OCI-LY3 (cell line): ENCODE measurements at regions not wholly inside any gene's neighbourhood (a gene's known extent, or its start where the extent isn't known, plus 50 kb on each side); places are given as distances from the start of the nearest gene placed in this dataset.

Source experiments
- H2AFZ ChIP-seq: fragments of 200-600, 300-600 bp; shearing (Covaris generic); 2 replicates; pipeline ENCODE4 v1.6.0; 2014; ENCODE audit warnings: antibody characterized with exemption, low read depth, low read length
- H3K27ac ChIP-seq: fragments of 200-600, 300-600 bp; sonication (generic); 2 replicates; pipeline ENCODE4 v1.5.1; 2014; ENCODE audit warnings: mild to moderate bottlenecking, low read length, moderate library complexity, mixed read lengths
- H3K27me3 ChIP-seq: fragments of 200-600, 300-600 bp; sonication (generic); 2 replicates; pipeline ENCODE4 v1.6.1; 2014; ENCODE audit warnings: low read depth, low read length, mixed read lengths
- H3K36me3 ChIP-seq: fragments of 200-600, 300-600 bp; sonication (generic); replicated peaks from 2 replicates; pipeline ENCODE3; 2014; ENCODE audit warnings: low read depth, low read length, mixed read lengths
- H3K4me1 ChIP-seq: fragments of 300-600, 200-600 bp; sonication (generic); 2 replicates; pipeline ENCODE4 v1.6.1; 2014; ENCODE audit warnings: low read length, mixed read lengths
- H3K4me2 ChIP-seq: fragments of 200-600, 300-600 bp; sonication (generic); 2 replicates; pipeline ENCODE4 v1.6.1; 2014; ENCODE audit warnings: low read length, mixed read lengths
- H3K4me3 ChIP-seq: fragments of 300-600, 200-600 bp; sonication (generic); 2 replicates; pipeline ENCODE4 v1.5.1; 2014; ENCODE audit warnings: antibody characterized with exemption, mild to moderate bottlenecking, low read length, moderate library complexity
- H3K79me2 ChIP-seq: fragments of 300-600, 200-600 bp; shearing (Covaris generic); 2 replicates; pipeline ENCODE4 v1.6.1; 2014; ENCODE audit warnings: mild to moderate bottlenecking, low read length, mixed read lengths
- H3K9ac ChIP-seq: fragments of 300-600, 200-600 bp; shearing (Covaris generic); 2 replicates; pipeline ENCODE4 v1.6.0; 2014; ENCODE audit warnings: mild to moderate bottlenecking, low read length, moderate library complexity
- H3K9me3 ChIP-seq: fragments of 200-600, 300-600 bp; shearing (Covaris generic); 2 replicates; pipeline ENCODE4 v1.6.1; 2014; ENCODE audit warnings: low read length, mixed read lengths; ENCODE audit not compliant: insufficient read depth
- H4K20me1 ChIP-seq: fragments of 200-600, 300-600 bp; sonication (generic); 2 replicates; pipeline ENCODE4 v1.6.1; 2016; ENCODE audit warnings: low read length, mixed read lengths; ENCODE audit not compliant: insufficient read depth
- EZH2phosphoT487 ChIP-seq: fragments of 200-600 bp; shearing (Covaris generic); IDR thresholded peaks from 2 replicates; pipeline ENCODE4 v1.6.1; 2018; ENCODE audit warnings: antibody characterized with exemption, mixed run types, low read depth
- TF ChIP-seq, protein P1 (sequence below): fragments of 200-600, 300-600 bp; sonication (generic); IDR thresholded peaks from 2 replicates; pipeline ENCODE4 v1.5.1; 2014; ENCODE audit warnings: antibody characterized with exemption, low read length, low read depth

DNA sequence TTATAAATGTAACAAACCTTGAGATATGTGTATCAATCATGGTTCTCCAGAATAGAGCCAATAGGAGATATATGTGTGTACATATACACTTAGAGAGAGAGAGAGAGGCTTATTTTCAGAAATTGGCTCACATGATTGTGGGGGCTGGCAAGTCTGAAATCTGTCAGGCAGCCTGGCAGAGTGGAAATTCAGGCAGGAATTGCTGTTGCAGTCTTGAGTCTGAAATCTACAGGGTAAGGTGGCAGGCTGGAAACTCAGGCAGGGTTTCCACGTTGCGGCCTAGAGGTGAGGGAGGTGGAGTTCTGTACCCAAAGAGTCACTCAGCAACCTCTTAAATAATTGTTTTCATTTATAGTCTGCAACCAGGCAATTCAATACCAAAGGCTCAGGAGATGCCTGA lies 218.4 kb downstream of the B3GLCT start:
- Histone ChIP-seq H3K4me3 (no peak overlapping the region), H3K27me3 (no peaks in the 10 kb centered on the region), H3K9me3 (no peaks in the 10 kb centered on the region), H3K27ac (no peak overlapping the region), H3K4me1 (no peaks in the 10 kb centered on the region), H3K79me2 (no peaks in the 10 kb centered on the region), H3K36me3 (no peaks in the 10 kb centered on the region), H3K9ac (no peak overlapping the region), H2AFZ (no peak overlapping the region), H3K4me2 (no peak overlapping the region), H4K20me1 (no peaks in the 10 kb centered on the region)
- TF ChIP-seq EZH2phosphoT487 = no peak
- TF ChIP-seq, protein P1, sequence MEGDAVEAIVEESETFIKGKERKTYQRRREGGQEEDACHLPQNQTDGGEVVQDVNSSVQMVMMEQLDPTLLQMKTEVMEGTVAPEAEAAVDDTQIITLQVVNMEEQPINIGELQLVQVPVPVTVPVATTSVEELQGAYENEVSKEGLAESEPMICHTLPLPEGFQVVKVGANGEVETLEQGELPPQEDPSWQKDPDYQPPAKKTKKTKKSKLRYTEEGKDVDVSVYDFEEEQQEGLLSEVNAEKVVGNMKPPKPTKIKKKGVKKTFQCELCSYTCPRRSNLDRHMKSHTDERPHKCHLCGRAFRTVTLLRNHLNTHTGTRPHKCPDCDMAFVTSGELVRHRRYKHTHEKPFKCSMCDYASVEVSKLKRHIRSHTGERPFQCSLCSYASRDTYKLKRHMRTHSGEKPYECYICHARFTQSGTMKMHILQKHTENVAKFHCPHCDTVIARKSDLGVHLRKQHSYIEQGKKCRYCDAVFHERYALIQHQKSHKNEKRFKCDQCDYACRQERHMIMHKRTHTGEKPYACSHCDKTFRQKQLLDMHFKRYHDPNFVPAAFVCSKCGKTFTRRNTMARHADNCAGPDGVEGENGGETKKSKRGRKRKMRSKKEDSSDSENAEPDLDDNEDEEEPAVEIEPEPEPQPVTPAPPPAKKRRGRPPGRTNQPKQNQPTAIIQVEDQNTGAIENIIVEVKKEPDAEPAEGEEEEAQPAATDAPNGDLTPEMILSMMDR = no peak

GRCh38 chr13:31421756-31422155 lies 222.0 kb downstream of the B3GLCT start:
- H3K36me3 ChIP-seq = no peaks in the 10 kb centered on the region

GRCh38 chr13:31424130-31424729 lies 224.5 kb downstream of the B3GLCT start:
- Histone ChIP-seq H3K36me3 (no peaks in the 10 kb centered on the region), H3K27ac (no peak overlapping the region), H3K4me3 (peak overlapping the region; percentile 59), H2AFZ (peak overlapping the region; percentile 81), H3K79me2 (no peaks in the 10 kb centered on the region), H3K4me2 (peak overlapping the region; percentile 68), H3K9me3 (no peaks in the 10 kb centered on the region), H3K27me3 (no peaks in the 10 kb centered on the region), H4K20me1 (no peaks in the 10 kb centered on the region), H3K9ac (peak overlapping the region; percentile 32), H3K4me1 (peaks cover 7% of the 10 kb centered on the region)
- TF ChIP-seq EZH2phosphoT487 = no peak
- TF ChIP-seq, protein P1 = peak; percentile 98

More at GRCh38 chr13:31421756-31422155, 222.0 kb downstream of the B3GLCT start:
- TF ChIP-seq, protein P1 = no peak
- no peak for TF ChIP-seq EZH2phosphoT487
- H3K27me3 ChIP-seq = no peaks in the 10 kb centered on the region
- no peak overlapping the region for H3K9ac ChIP-seq
- no peak overlapping the region for H3K4me3 ChIP-seq
- no peak overlapping the region for H2AFZ ChIP-seq
- no peak overlapping the region for H3K4me2 ChIP-seq
- H4K20me1 ChIP-seq = no peaks in the 10 kb centered on the region
- no peak overlapping the region for H3K27ac ChIP-seq
- peaks cover 7% of the 10 kb centered on the region for H3K4me1 ChIP-seq
- H3K9me3 ChIP-seq = no peaks in the 10 kb centered on the region
- H3K79me2 ChIP-seq = no peaks in the 10 kb centered on the region

GRCh38 chr13:31426395-31426794 lies 226.6 kb downstream of the B3GLCT start:
- Histone ChIP-seq H3K36me3 (no peaks in the 10 kb centered on the region), H3K9me3 (no peaks in the 10 kb centered on the region), H3K4me3 (no peak overlapping the region), H3K27me3 (0 out of 2 replicates have a peak, but pooled peaks cover 5% of the 10 kb centered on the region), H3K4me2 (no peak overlapping the region), H3K4me1 (peaks cover 12% of the 10 kb centered on the region), H3K9ac (no peak overlapping the region), H2AFZ (no peak overlapping the region), H4K20me1 (no peaks in the 10 kb centered on the region), H3K27ac (no peak overlapping the region), H3K79me2 (no peaks in the 10 kb centered on the region)
- TF ChIP-seq, protein P1 = no peak
